ENCODE measurements at regions not wholly inside any gene's neighbourhood (a gene's known extent, or its start where the extent isn't known, plus 50 kb on each side); places are given as distances from the start of the nearest gene placed in this dataset.

DNA sequence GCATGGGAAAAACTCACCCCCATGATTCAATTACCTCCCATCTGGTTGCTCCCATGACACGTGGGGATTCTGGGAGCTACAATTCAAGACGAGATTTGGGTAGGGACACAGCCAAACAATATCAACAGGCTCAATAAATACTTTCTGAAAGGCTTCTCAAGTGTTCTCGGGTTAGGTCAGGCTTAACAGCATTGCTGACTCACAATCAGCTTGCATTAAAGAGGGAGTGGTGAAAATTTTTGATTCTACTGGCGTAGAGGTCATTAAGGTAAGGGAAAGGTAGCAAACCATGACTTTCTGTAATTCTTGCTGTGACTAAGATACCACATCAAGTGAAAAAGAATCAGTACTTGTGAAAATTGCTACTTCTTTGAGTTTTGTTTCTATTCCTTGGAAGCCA, 126.4 kb downstream of the JCAD start:
- Histone ChIP-seq H2AFZ (ENCODE audit: low read length) (no peak overlapping the region), H3K4me1 (ENCODE audit: insufficient read depth, low read length) (no peaks in the 10 kb centered on the region), H3K9me2 (replicated peaks; ENCODE audit: low read length) (no peaks in the 10 kb centered on the region), H3K9ac (ENCODE audit: low read length) (no peak overlapping the region), H3K9me3 (ENCODE audit: low read length) (no peaks in the 10 kb centered on the region), H3K79me2 (ENCODE audit: low read length) (no peaks in the 10 kb centered on the region), H3K4me2 (ENCODE audit: low read length) (no peak overlapping the region), H3K36me3 (ENCODE audit: low read depth, low read length) (no peaks in the 10 kb centered on the region), H3K4me3 (ENCODE audit: low read length) (no peak overlapping the region), H3K27ac (ENCODE audit: low read length) (no peak overlapping the region), H4K20me1 (ENCODE audit: low read length) (no peaks in the 10 kb centered on the region), H3K27me3 (ENCODE audit: low read length) (no peaks in the 10 kb centered on the region), H3F3A (ENCODE audit: low read length, unreplicated experiment) (no peaks in the 10 kb centered on the region)
- TF ChIP-seq EZH2phosphoT487 (IDR thresholded peaks at IDR 0.05; ENCODE audit: borderline replicate concordance, low read length), result no peak
- TF ChIP-seq EZH2 (IDR thresholded peaks at IDR 0.05; ENCODE audit: low read length, unreplicated experiment), result no peak
- no peak for TF ChIP-seq CTCF (conservative IDR thresholded peaks at IDR 0.05; ENCODE audit: low read depth, low read length)
- ATAC-seq, result no peak
- DNase-seq, result no peak
- ChIA-PET CTCF (no interaction called here), POLR2A (ENCODE audit: unreplicated experiment) (no interaction called here)
- BruUV-seq (replicated peaks), result no TSS peak
- intact Hi-C loops (cut with micrococcal nuclease), result no loop called here

DNA sequence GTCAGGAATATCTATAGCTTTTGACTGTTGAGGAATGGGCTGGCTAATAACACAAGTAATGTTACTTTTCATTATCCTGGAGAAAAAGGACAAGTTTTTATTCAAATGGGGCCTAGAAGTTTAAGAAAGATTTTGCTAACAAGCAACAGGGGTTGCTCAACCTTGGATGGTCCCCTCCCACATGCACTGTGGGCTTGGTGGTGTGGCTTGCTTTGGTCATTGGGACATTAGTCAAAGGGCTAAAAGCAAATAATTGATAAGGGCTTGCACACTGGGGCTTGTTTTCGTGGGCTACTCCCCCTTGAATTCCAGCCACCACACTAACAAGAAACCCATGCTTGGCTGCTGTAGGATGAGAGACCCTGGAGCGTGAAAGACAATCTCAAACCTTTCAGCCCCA, 127.6 kb downstream of the JCAD start:
- H3K4me2 ChIP-seq (ENCODE audit: low read length), result no peak overlapping the region
- no peak overlapping the region for H3K4me3 ChIP-seq (ENCODE audit: low read length)
- H3F3A ChIP-seq (ENCODE audit: low read length, unreplicated experiment), result no peaks in the 10 kb centered on the region
- BruUV-seq (replicated peaks), result no TSS peak
- H3K27ac ChIP-seq (ENCODE audit: low read length), result no peak overlapping the region
- ChIA-PET CTCF (no interaction called here), POLR2A (ENCODE audit: unreplicated experiment) (no interaction called here)
- no peaks in the 10 kb centered on the region for H3K9me3 ChIP-seq (ENCODE audit: low read length)
- no peaks in the 10 kb centered on the region for H3K79me2 ChIP-seq (ENCODE audit: low read length)
- no peaks in the 10 kb centered on the region for H4K20me1 ChIP-seq (ENCODE audit: low read length)
- TF ChIP-seq CTCF (conservative IDR thresholded peaks at IDR 0.05; ENCODE audit: low read depth, low read length) (no peak), EZH2 (IDR thresholded peaks at IDR 0.05; ENCODE audit: low read length, unreplicated experiment) (no peak), EZH2phosphoT487 (IDR thresholded peaks at IDR 0.05; ENCODE audit: borderline replicate concordance, low read length) (no peak)
- H3K27me3 ChIP-seq (ENCODE audit: low read length), result no peaks in the 10 kb centered on the region
- no peaks in the 10 kb centered on the region for H3K36me3 ChIP-seq (ENCODE audit: low read depth, low read length)
- no peak overlapping the region for H2AFZ ChIP-seq (ENCODE audit: low read length)
- no peaks in the 10 kb centered on the region for H3K9me2 ChIP-seq (replicated peaks; ENCODE audit: low read length)
- H3K4me1 ChIP-seq (ENCODE audit: insufficient read depth, low read length), result no peaks in the 10 kb centered on the region
- no peak for ATAC-seq
- H3K9ac ChIP-seq (ENCODE audit: low read length), result no peak overlapping the region
- no peak for DNase-seq
- intact Hi-C loops (cut with micrococcal nuclease), result no loop called here

DNA sequence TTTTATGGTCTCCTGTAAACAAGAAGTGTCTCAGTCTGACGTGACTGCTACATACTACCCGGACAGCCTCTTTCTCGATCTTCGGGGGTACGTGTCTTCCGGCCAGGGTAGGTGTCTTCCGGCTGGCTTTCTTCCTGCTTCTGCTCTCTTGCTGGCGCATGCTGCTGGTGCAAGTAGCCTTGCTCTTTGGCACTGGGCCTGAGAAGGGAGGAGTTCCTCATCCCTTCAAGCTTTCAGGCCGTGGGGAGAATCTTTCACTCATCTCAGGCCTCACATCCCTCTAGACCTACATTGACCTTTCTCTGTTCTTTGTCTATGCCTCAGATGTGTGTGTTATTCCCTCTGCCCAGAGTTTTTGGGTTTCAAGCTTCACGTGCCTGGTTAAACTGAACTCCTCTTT, 130.4 kb downstream of the JCAD start:
- Histone ChIP-seq H4K20me1 (ENCODE audit: low read length) (no peaks in the 10 kb centered on the region), H3K36me3 (ENCODE audit: low read depth, low read length) (no peaks in the 10 kb centered on the region), H3K9me2 (replicated peaks; ENCODE audit: low read length) (no peaks in the 10 kb centered on the region), H3F3A (ENCODE audit: low read length, unreplicated experiment) (no peaks in the 10 kb centered on the region), H3K27ac (ENCODE audit: low read length) (no peak overlapping the region), H3K9me3 (ENCODE audit: low read length) (no peaks in the 10 kb centered on the region), H3K79me2 (ENCODE audit: low read length) (no peaks in the 10 kb centered on the region), H2AFZ (ENCODE audit: low read length) (no peak overlapping the region), H3K4me3 (ENCODE audit: low read length) (no peak overlapping the region), H3K9ac (ENCODE audit: low read length) (no peak overlapping the region), H3K4me2 (ENCODE audit: low read length) (no peak overlapping the region), H3K4me1 (ENCODE audit: insufficient read depth, low read length) (no peaks in the 10 kb centered on the region), H3K27me3 (ENCODE audit: low read length) (no peaks in the 10 kb centered on the region)
- DNase-seq, result no peak
- ChIA-PET CTCF (no interaction called here), POLR2A (ENCODE audit: unreplicated experiment) (no interaction called here)
- TF ChIP-seq EZH2phosphoT487 (IDR thresholded peaks at IDR 0.05; ENCODE audit: borderline replicate concordance, low read length), result no peak
- no peak for TF ChIP-seq CTCF (conservative IDR thresholded peaks at IDR 0.05; ENCODE audit: low read depth, low read length)
- TF ChIP-seq EZH2 (IDR thresholded peaks at IDR 0.05; ENCODE audit: low read length, unreplicated experiment), result no peak
- intact Hi-C loops (cut with micrococcal nuclease), result no loop called here
- ATAC-seq, result no peak
- no TSS peak for BruUV-seq (replicated peaks)
